Neural progenitor cell (in vitro differentiated cells): ENCODE measurements at regions not wholly inside any gene's neighbourhood (a gene's known extent, or its start where the extent isn't known, plus 50 kb on each side); places are given as distances from the start of the nearest gene placed in this dataset.
"Not testable (repeated sequence)": the region's sequence is repeated elsewhere in the genome, so short reads cannot be mapped to it uniquely, and the experiment has no call there.

ENCODE experiments used
- DNase-seq: peaks from one replicate; pipeline ENCODE4 v3.0.0-alpha.2; 2016; ENCODE audit warnings: low spot score
- H2AFZ ChIP-seq: fragments of 200-600 bp; sonication (generic); replicated peaks from 2 replicates; pipeline ENCODE4 v1.6.1; 2016; ENCODE audit warnings: antibody characterized with exemption
- H3F3A ChIP-seq: fragments of 200-600 bp; sonication (generic); 2 replicates; pipeline ENCODE4 v1.6.1; 2016; ENCODE audit warnings: antibody characterized with exemption, low read depth
- H3K27ac ChIP-seq: fragments of 200-600 bp; sonication (generic); 2 replicates; pipeline ENCODE4 v1.5.1; 2016; ENCODE audit warnings: mild to moderate bottlenecking
- H3K27me3 ChIP-seq: fragments of 200-600 bp; sonication (generic); 2 replicates; pipeline ENCODE4 v1.6.1; 2016; ENCODE audit warnings: mild to moderate bottlenecking, moderate library complexity
- H3K36me3 ChIP-seq: fragments of 200-600 bp; sonication (generic); 2 replicates; pipeline ENCODE4 v1.5.1; 2016
- H3K4me1 ChIP-seq: fragments of 200-600 bp; sonication (generic); 2 replicates; pipeline ENCODE4 v1.6.1; 2016; ENCODE audit warnings: mixed run types
- H3K4me2 ChIP-seq: fragments of 200-600 bp; sonication (generic); 2 replicates; pipeline ENCODE4 v1.6.1; 2016
- H3K4me3 ChIP-seq: fragments of 200-600 bp; sonication (generic); 2 replicates; pipeline ENCODE4 v1.5.1; 2016
- H3K79me2 ChIP-seq: fragments of 200-600 bp; sonication (generic); 2 replicates; pipeline ENCODE4 v1.6.1; 2016; ENCODE audit warnings: low read depth
- H3K9ac ChIP-seq: fragments of 200-600 bp; sonication (generic); 2 replicates; pipeline ENCODE4 v1.6.1; 2016
- H3K9me3 ChIP-seq: fragments of 200-600 bp; sonication (generic); 2 replicates; pipeline ENCODE4 v1.5.1; 2016; ENCODE audit warnings: low read depth
- H4K20me1 ChIP-seq: fragments of 200-600 bp; sonication (generic); 2 replicates; pipeline ENCODE4 v1.6.1; 2016; ENCODE audit warnings: low read depth
- H3K27ac Mint-ChIP-seq: 3 replicates; pipeline ENCODE4 v1.8.0; 2021; ENCODE audit warnings: mixed read lengths
- H3K27me3 Mint-ChIP-seq: 2 replicates; pipeline ENCODE4 v1.8.0; 2022; ENCODE audit warnings: low read depth, mild to moderate bottlenecking, inconsistent platforms, moderate library complexity, mixed read lengths; ENCODE audit not compliant: insufficient read depth
- H3K36me3 Mint-ChIP-seq: 3 replicates; pipeline ENCODE4 v1.8.0; 2021; ENCODE audit warnings: mixed read lengths
- H3K4me1 Mint-ChIP-seq: 3 replicates; pipeline ENCODE4 v1.8.0; 2021; ENCODE audit warnings: mixed read lengths
- H3K4me3 Mint-ChIP-seq: 3 replicates; pipeline ENCODE4 v1.8.0; 2021; ENCODE audit warnings: mild to moderate bottlenecking, moderate library complexity, mixed read lengths
- H3K9me3 Mint-ChIP-seq: 3 replicates; pipeline ENCODE4 v1.8.0; 2020; ENCODE audit warnings: mixed read lengths
- CTCF ChIP-seq: fragments of 200-600 bp; sonication (generic); IDR thresholded peaks from 2 replicates; pipeline ENCODE4 v1.5.1; 2017; ENCODE audit warnings: antibody characterized with exemption, mild to moderate bottlenecking
- EZH2 ChIP-seq: fragments of 200-600 bp; sonication (generic); IDR thresholded peaks from 2 replicates; pipeline ENCODE4 v1.6.1; 2017; ENCODE audit warnings: antibody characterized with exemption, mild to moderate bottlenecking, moderate library complexity
- EZH2phosphoT487 ChIP-seq: fragments of 200-600 bp; sonication (generic); IDR thresholded peaks from 2 replicates; pipeline ENCODE4 v1.6.1; 2017; ENCODE audit warnings: antibody characterized with exemption

- Histone ChIP-seq H3K9ac (no peak overlapping the region), H3K36me3 (no peaks in the 10 kb centered on the region), H3K79me2 (no peaks in the 10 kb centered on the region), H3K4me3 (no peak overlapping the region), H4K20me1 (no peaks in the 10 kb centered on the region), H2AFZ (no peak overlapping the region), H3K27me3 (no peaks in the 10 kb centered on the region), H3K4me1 (no peaks in the 10 kb centered on the region), H3K9me3 (peaks cover 6% of the 10 kb centered on the region), H3F3A (peaks cover 6% of the 10 kb centered on the region), H3K4me2 (no peak overlapping the region), H3K27ac (no peak overlapping the region)
- H3K36me3 Mint-ChIP-seq: peaks cover 2% of the 10 kb centered on the region
- H3K27ac Mint-ChIP-seq: no peak overlapping the region
- no peak for DNase-seq
- H3K4me1 Mint-ChIP-seq: no peaks in the 10 kb centered on the region
- peaks cover 8% of the 10 kb centered on the region for H3K27me3 Mint-ChIP-seq
- TF ChIP-seq EZH2phosphoT487: no peak
- no peak for TF ChIP-seq CTCF
- no peak for TF ChIP-seq EZH2
- no peak overlapping the region for H3K4me3 Mint-ChIP-seq
- peaks cover 55% of the 10 kb centered on the region for H3K9me3 Mint-ChIP-seq
These were observed 174.8 kb upstream of the FOXD4L5 start for GRCh38 chr9:65459756-65460320.

GRCh38 chr9:65458992-65459391 is 174.0 kb upstream of the FOXD4L5 start:
- no peak overlapping the region for H3K4me2 ChIP-seq
- DNase-seq: no peak
- H3K4me3 Mint-ChIP-seq: no peak overlapping the region
- no peaks in the 10 kb centered on the region for H3K4me1 ChIP-seq
- H3K4me3 ChIP-seq: no peak overlapping the region
- H3K9me3 ChIP-seq: peaks cover 6% of the 10 kb centered on the region
- H3K9me3 Mint-ChIP-seq: peaks cover 50% of the 10 kb centered on the region
- H3K79me2 ChIP-seq: no peaks in the 10 kb centered on the region
- H3K27ac Mint-ChIP-seq: no peak overlapping the region
- H3K9ac ChIP-seq: no peak overlapping the region
- H3K27me3 Mint-ChIP-seq: peaks cover 8% of the 10 kb centered on the region
- no peaks in the 10 kb centered on the region for H4K20me1 ChIP-seq
- peaks cover 6% of the 10 kb centered on the region for H3F3A ChIP-seq
- H3K36me3 ChIP-seq: no peaks in the 10 kb centered on the region
- H2AFZ ChIP-seq: no peak overlapping the region
- no peak for TF ChIP-seq EZH2
- no peak for TF ChIP-seq CTCF
- TF ChIP-seq EZH2phosphoT487: no peak
- no peak overlapping the region for H3K27ac ChIP-seq
- H3K27me3 ChIP-seq: no peaks in the 10 kb centered on the region
- peaks cover 2% of the 10 kb centered on the region for H3K36me3 Mint-ChIP-seq
- H3K4me1 Mint-ChIP-seq: no peaks in the 10 kb centered on the region

- H3F3A ChIP-seq: peaks cover 1% of the 10 kb centered on the region
- H3K27me3 ChIP-seq: no peaks in the 10 kb centered on the region
- no peaks in the 10 kb centered on the region for H3K4me1 ChIP-seq
- no peak overlapping the region for H3K4me3 ChIP-seq
- no peaks in the 10 kb centered on the region for H3K36me3 ChIP-seq
- no peak overlapping the region for H3K27ac ChIP-seq
- H3K9ac ChIP-seq: no peak overlapping the region
- H3K79me2 ChIP-seq: no peaks in the 10 kb centered on the region
- H3K27ac Mint-ChIP-seq: no peak overlapping the region
- no peak overlapping the region for H3K4me2 ChIP-seq
- peaks cover 2% of the 10 kb centered on the region for H3K36me3 Mint-ChIP-seq
- H3K4me3 Mint-ChIP-seq: no peak overlapping the region
- H2AFZ ChIP-seq: no peak overlapping the region
- TF ChIP-seq CTCF (no peak), EZH2phosphoT487 (no peak), EZH2 (no peak)
- no peaks in the 10 kb centered on the region for H3K4me1 Mint-ChIP-seq
- H3K9me3 ChIP-seq: peaks cover 2% of the 10 kb centered on the region
- H3K27me3 Mint-ChIP-seq: peaks cover 11% of the 10 kb centered on the region
- no peak for DNase-seq
- no peaks in the 10 kb centered on the region for H4K20me1 ChIP-seq
- H3K9me3 Mint-ChIP-seq: peaks cover 49% of the 10 kb centered on the region
These were observed 173.5 kb upstream of the FOXD4L5 start for GRCh38 chr9:65458465-65458864.

GRCh38 chr9:65456991-65457390 is 172.0 kb upstream of the FOXD4L5 start:
- not testable (repeated sequence) for H3K4me2 ChIP-seq, H3K27ac Mint-ChIP-seq, H3K27ac ChIP-seq, H3K9ac ChIP-seq, H3K36me3 ChIP-seq, H3K79me2 ChIP-seq, H2AFZ ChIP-seq, H3K27me3 ChIP-seq, H4K20me1 ChIP-seq, H3F3A ChIP-seq, H3K36me3 Mint-ChIP-seq, H3K4me1 ChIP-seq, H3K4me3 ChIP-seq, H3K4me1 Mint-ChIP-seq, H3K4me3 Mint-ChIP-seq, H3K9me3 ChIP-seq, DNase-seq
- Mint-ChIP-seq H3K9me3 (peaks cover 45% of the 10 kb centered on the region), H3K27me3 (peaks cover 11% of the 10 kb centered on the region)

GRCh38 chr9:65455751-65456647 is 171.0 kb upstream of the FOXD4L5 start:
- not testable (repeated sequence) for H3K36me3 ChIP-seq, H3K4me3 Mint-ChIP-seq, H3K9me3 ChIP-seq, H3K27me3 ChIP-seq, H3K4me1 Mint-ChIP-seq, DNase-seq, H3K4me1 ChIP-seq, H3K79me2 ChIP-seq, H3K27ac Mint-ChIP-seq, H3K4me2 ChIP-seq, H3K27ac ChIP-seq, H3F3A ChIP-seq, H4K20me1 ChIP-seq, H2AFZ ChIP-seq, H3K9ac ChIP-seq, H3K4me3 ChIP-seq, H3K36me3 Mint-ChIP-seq
- Mint-ChIP-seq H3K27me3 (peaks cover 11% of the 10 kb centered on the region), H3K9me3 (peaks cover 49% of the 10 kb centered on the region)
